PC-9 (cell line): ENCODE measurements at regions not wholly inside any gene's neighbourhood (a gene's known extent, or its start where the extent isn't known, plus 50 kb on each side); places are given as distances from the start of the nearest gene placed in this dataset.

ENCODE experiments used
- BruUV-seq: library from RNA; stranded (reverse); fragments of 400-500 nt; replicated peaks from 2 replicates; lab custom pipeline; 2021; lab: Mats Ljungman, UMichigan
- CTCF ChIA-PET: fragments of 300-600 bp; sonication (Branson Sonifier 250); formaldehyde crosslinking; loops from one replicate; lab custom pipeline; 2022; ENCODE audit warnings: antibody characterized with exemption; lab: Charles Lee
- POLR2A ChIA-PET: fragments of 300-600 bp; sonication (Branson Sonifier 250); formaldehyde crosslinking; loops from one replicate; lab custom pipeline; 2022; ENCODE audit warnings: antibody characterized with exemption; ENCODE audit not compliant: unreplicated experiment; lab: Charles Lee
- DNase-seq, 2 experiments: peaks; one replicate each; pipeline versions ENCODE4 v3.0.0 to v3.0.0-alpha.2; 2015 to 2022; ENCODE audit warnings: mixed read lengths in 1 of 2
- H2AFZ ChIP-seq: fragments of 200-600 bp; sonication (generic); 2 replicates; pipeline ENCODE4 v1.8.1; 2017; ENCODE audit warnings: antibody characterized with exemption
- H3F3A ChIP-seq: fragments of 200-600 bp; sonication (generic); 2 replicates; pipeline ENCODE4 v1.8.1; 2017; ENCODE audit warnings: antibody characterized with exemption, mild to moderate bottlenecking, low read depth; ENCODE audit not compliant: insufficient read depth
- H3K27ac ChIP-seq: fragments of 200-600 bp; sonication (generic); 2 replicates; pipeline ENCODE4 v1.6.1; 2016; ENCODE audit warnings: mixed run types
- H3K27me3 ChIP-seq: fragments of 200-600 bp; sonication (generic); 2 replicates; pipeline ENCODE4 v1.6.1; 2016; ENCODE audit warnings: low read depth, mixed run types; ENCODE audit not compliant: insufficient read depth
- H3K36me3 ChIP-seq: fragments of 200-600 bp; sonication (generic); 2 replicates; pipeline ENCODE4 v1.6.1; 2016; ENCODE audit warnings: low read depth, mixed run types
- H3K4me1 ChIP-seq: fragments of 200-600 bp; sonication (generic); replicated peaks from 2 replicates; pipeline ENCODE4 v1.6.1; 2016; ENCODE audit warnings: mixed run types; ENCODE audit not compliant: insufficient read depth
- H3K4me2 ChIP-seq: fragments of 200-600 bp; sonication (generic); 2 replicates; pipeline ENCODE4 v1.6.1; 2017; ENCODE audit warnings: mixed run types
- H3K4me3 ChIP-seq: fragments of 200-600 bp; sonication (generic); 2 replicates; pipeline ENCODE4 v1.6.1; 2016; ENCODE audit warnings: mixed run types
- H3K79me2 ChIP-seq: fragments of 200-600 bp; sonication (generic); 2 replicates; pipeline ENCODE4 v1.6.1; 2017; ENCODE audit warnings: low read depth, mixed run types
- H3K9me2 ChIP-seq: fragments of 200-600 bp; sonication (generic); 2 replicates; pipeline ENCODE4 v1.8.1; 2017; ENCODE audit warnings: mild to moderate bottlenecking; ENCODE audit not compliant: insufficient read depth
- H3K9me3 ChIP-seq: fragments of 200-600 bp; sonication (generic); 2 replicates; pipeline ENCODE4 v1.8.1; 2016; ENCODE audit warnings: low read depth; ENCODE audit not compliant: insufficient read depth
- H4K20me1 ChIP-seq: fragments of 200-600 bp; sonication (generic); 2 replicates; pipeline ENCODE4 v1.8.1; 2017; ENCODE audit not compliant: insufficient read depth
- EZH2 ChIP-seq: fragments of 200-600 bp; sonication (generic); IDR thresholded peaks from 2 replicates; pipeline ENCODE4 v1.8.0; 2017; ENCODE audit warnings: antibody characterized with exemption, low read depth
- intact Hi-C: fragments of 100-400 bp; cut with micrococcal nuclease; formaldehyde crosslinking; loops from one replicate; pipeline ENCODE4 v1.10.0; 2022; ENCODE audit not compliant: unreplicated experiment
- TF ChIP-seq, protein P1 (sequence below): fragments of 200-600 bp; sonication (generic); conservative IDR thresholded peaks from 2 replicates; pipeline ENCODE4 v1.6.1; 2017; ENCODE audit warnings: mixed run types, antibody characterized with exemption, mild to moderate bottlenecking, moderate library complexity

DNA sequence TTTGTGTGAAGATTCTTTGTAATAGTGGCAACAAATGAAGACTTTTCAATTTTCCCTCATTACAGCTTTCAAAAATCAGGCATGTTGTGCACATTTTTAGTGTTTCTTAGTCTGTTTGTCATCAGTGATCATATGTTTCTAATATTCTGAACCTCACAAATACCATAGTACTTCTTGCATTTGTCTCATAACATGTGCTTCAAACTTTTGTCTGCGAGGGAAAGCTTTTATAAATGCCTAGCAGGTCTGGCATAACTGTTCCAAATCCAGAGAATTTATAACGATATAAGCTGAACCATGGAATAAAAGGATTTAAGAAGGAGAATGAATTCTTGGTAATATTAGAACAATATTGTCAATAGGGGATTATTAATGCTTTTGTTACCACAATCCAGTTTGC is 670.2 kb downstream of the RFPL4B start:
- Histone ChIP-seq H2AFZ (no peak overlapping the region), H3K9me2 (no peaks in the 10 kb centered on the region), H3K9me3 (no peaks in the 10 kb centered on the region), H3K36me3 (no peaks in the 10 kb centered on the region), H3K27ac (no peak overlapping the region), H3K4me2 (no peak overlapping the region), H3K4me1 (no peaks in the 10 kb centered on the region), H3K27me3 (no peaks in the 10 kb centered on the region), H3F3A (no peaks in the 10 kb centered on the region), H3K4me3 (no peak overlapping the region), H4K20me1 (no peaks in the 10 kb centered on the region), H3K79me2 (no peaks in the 10 kb centered on the region)
- no TSS peak for BruUV-seq
- intact Hi-C loops: no loop called here
- DNase-seq: no peak
- ChIA-PET POLR2A (no interaction called here), CTCF (no interaction called here)
- no peak for TF ChIP-seq EZH2
- TF ChIP-seq, protein P1, sequence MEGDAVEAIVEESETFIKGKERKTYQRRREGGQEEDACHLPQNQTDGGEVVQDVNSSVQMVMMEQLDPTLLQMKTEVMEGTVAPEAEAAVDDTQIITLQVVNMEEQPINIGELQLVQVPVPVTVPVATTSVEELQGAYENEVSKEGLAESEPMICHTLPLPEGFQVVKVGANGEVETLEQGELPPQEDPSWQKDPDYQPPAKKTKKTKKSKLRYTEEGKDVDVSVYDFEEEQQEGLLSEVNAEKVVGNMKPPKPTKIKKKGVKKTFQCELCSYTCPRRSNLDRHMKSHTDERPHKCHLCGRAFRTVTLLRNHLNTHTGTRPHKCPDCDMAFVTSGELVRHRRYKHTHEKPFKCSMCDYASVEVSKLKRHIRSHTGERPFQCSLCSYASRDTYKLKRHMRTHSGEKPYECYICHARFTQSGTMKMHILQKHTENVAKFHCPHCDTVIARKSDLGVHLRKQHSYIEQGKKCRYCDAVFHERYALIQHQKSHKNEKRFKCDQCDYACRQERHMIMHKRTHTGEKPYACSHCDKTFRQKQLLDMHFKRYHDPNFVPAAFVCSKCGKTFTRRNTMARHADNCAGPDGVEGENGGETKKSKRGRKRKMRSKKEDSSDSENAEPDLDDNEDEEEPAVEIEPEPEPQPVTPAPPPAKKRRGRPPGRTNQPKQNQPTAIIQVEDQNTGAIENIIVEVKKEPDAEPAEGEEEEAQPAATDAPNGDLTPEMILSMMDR: no peak

DNA sequence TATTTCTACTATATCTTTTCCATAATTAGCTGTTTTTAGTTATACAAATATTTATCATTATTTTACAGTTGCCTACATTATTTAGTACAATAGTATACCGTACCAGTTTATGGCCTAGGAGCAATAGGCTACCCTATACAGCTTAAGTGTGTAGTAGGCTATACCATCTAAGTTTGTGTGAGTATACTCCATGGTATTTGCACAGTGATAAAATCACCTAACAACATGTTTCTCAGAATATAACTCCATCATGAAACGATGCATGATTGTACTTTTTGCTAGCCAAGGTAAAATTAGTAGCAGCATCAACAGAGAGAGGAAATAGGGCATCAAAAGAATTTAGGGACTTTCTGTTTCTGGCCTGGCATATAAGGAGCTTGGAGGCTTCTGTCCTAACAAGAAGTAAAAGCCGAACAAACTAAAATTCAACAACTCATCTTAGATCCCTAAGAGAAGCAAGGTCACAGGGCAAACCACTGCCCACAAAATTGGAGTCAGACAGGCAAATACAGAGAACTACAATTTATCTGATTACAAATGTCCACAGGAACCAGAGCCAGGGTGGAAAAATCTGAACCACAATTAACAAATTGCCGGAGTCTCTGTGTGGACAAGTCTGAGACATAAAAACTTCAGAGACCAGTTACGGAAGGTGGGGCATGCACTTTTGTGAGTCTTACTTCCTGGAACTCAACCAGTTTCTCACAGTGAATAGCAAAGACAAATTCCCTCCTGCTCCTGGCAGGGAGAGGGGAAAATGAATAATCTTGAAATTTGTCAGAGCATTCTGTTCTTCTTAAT is 671.4 kb downstream of the RFPL4B start:
- Histone ChIP-seq H3K4me3 (no peak overlapping the region), H3K9me2 (no peaks in the 10 kb centered on the region), H3F3A (no peaks in the 10 kb centered on the region), H2AFZ (peak overlapping the region; percentile 53), H3K4me1 (no peaks in the 10 kb centered on the region), H3K9me3 (no peaks in the 10 kb centered on the region), H3K27me3 (no peaks in the 10 kb centered on the region), H3K36me3 (no peaks in the 10 kb centered on the region), H4K20me1 (no peaks in the 10 kb centered on the region), H3K4me2 (no peak overlapping the region), H3K79me2 (no peaks in the 10 kb centered on the region), H3K27ac (no peak overlapping the region)
- ChIA-PET CTCF (no interaction called here), POLR2A (no interaction called here)
- no peak for DNase-seq
- no TSS peak for BruUV-seq
- TF ChIP-seq EZH2: no peak
- TF ChIP-seq, protein P1: no peak
- intact Hi-C loops: no loop called here

DNA sequence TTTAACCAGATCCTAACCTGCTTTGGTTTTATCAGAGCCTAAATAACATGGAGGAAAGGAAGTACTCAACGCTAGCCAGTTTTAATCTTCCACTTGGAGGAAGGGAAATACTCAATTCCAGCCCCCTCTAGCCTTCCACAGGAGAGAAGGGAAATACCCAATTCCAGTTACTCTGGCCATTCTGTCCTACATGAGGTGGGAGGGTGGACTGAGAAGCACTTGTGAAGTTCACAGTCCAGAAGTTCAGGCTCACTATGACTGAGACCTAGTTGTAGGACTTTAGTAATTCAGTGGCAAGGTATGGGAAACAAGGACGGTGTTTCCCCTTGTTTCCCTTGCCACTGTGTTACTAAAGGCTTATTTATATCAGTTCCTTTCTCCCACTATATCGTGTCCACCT is 672.0 kb downstream of the RFPL4B start:
- intact Hi-C loops: no loop called here
- H3K9me3 ChIP-seq: no peaks in the 10 kb centered on the region
- peak overlapping the region; percentile 53 for H2AFZ ChIP-seq
- no peak overlapping the region for H3K27ac ChIP-seq
- ChIA-PET POLR2A (no interaction called here), CTCF (no interaction called here)
- H4K20me1 ChIP-seq: no peaks in the 10 kb centered on the region
- BruUV-seq: no TSS peak
- no peaks in the 10 kb centered on the region for H3K27me3 ChIP-seq
- H3K9me2 ChIP-seq: no peaks in the 10 kb centered on the region
- H3K36me3 ChIP-seq: no peaks in the 10 kb centered on the region
- no peaks in the 10 kb centered on the region for H3F3A ChIP-seq
- no peak overlapping the region for H3K4me3 ChIP-seq
- DNase-seq: no peak
- no peaks in the 10 kb centered on the region for H3K4me1 ChIP-seq
- no peak for TF ChIP-seq EZH2
- TF ChIP-seq, protein P1: no peak
- no peak overlapping the region for H3K4me2 ChIP-seq
- no peaks in the 10 kb centered on the region for H3K79me2 ChIP-seq
